ENCODE measurements at regions not wholly inside any gene's neighbourhood (a gene's known extent, or its start where the extent isn't known, plus 50 kb on each side); places are given as distances from the start of the nearest gene placed in this dataset.
"Not testable (repeated sequence)": the region's sequence is repeated elsewhere in the genome, so short reads cannot be mapped to it uniquely, and the experiment has no call there.

GRCh38 chr7:73931502-73931901, 70.5 kb downstream of the TMEM270 start:
- Histone ChIP-seq H3K27ac (no peak overlapping the region), H3K9me3 (peaks cover 0 to 1% of the 10 kb centered on the region in 2 donors), H3K4me1 (no peaks in the 10 kb centered on the region), H3K27me3 (no peaks in the 10 kb centered on the region), H3K36me3 (no peaks in the 10 kb centered on the region), H3K4me3 (no peak overlapping the region)
- no peak for DNase-seq (ENCODE audit: low spot score)
- no peak for TF ChIP-seq CTCF (IDR thresholded peaks at IDR 0.05)

GRCh38 chr7:73932364-73932763, 71.4 kb downstream of the TMEM270 start:
- TF ChIP-seq CTCF (IDR thresholded peaks at IDR 0.05): no peak
- no peak for DNase-seq (ENCODE audit: low spot score)

GRCh38 chr7:73933091-73933490, 72.1 kb downstream of the TMEM270 start:
- no peak for TF ChIP-seq CTCF (IDR thresholded peaks at IDR 0.05)
- Histone ChIP-seq H3K27me3 (no peaks in the 10 kb centered on the region), H3K27ac (no peak overlapping the region), H3K4me3 (no peak overlapping the region), H3K9me3 (no peaks in the 10 kb centered on the region), H3K4me1 (no peaks in the 10 kb centered on the region), H3K36me3 (no peaks in the 10 kb centered on the region)
- DNase-seq (ENCODE audit: low spot score): no peak

More at GRCh38 chr7:73932364-73932763, 71.4 kb downstream of the TMEM270 start:
- H3K4me1 ChIP-seq: no peaks in the 10 kb centered on the region
- H3K9me3 ChIP-seq: no peaks in the 10 kb centered on the region
- H3K36me3 ChIP-seq: no peaks in the 10 kb centered on the region
- H3K27me3 ChIP-seq: no peaks in the 10 kb centered on the region
- H3K4me3 ChIP-seq: no peak overlapping the region
- H3K27ac ChIP-seq: no peak overlapping the region

GRCh38 chr7:73936967-73937366, 76.0 kb downstream of the TMEM270 start:
- Histone ChIP-seq H3K27ac (no peak overlapping the region), H3K4me3 (no peak overlapping the region), H3K27me3 (no peaks in the 10 kb centered on the region), H3K4me1 (no peaks in the 10 kb centered on the region), H3K36me3 (no peaks in the 10 kb centered on the region), H3K9me3 (peaks cover 0 to 22% of the 10 kb centered on the region in 2 donors)
- TF ChIP-seq CTCF (IDR thresholded peaks at IDR 0.05): no peak
- no peak for DNase-seq (ENCODE audit: low spot score)

GRCh38 chr7:73937650-73938049, 76.7 kb downstream of the TMEM270 start:
- not testable (repeated sequence) for DNase-seq (ENCODE audit: low spot score); H3K27ac ChIP-seq; H3K27me3 ChIP-seq; H3K4me3 ChIP-seq; H3K4me1 ChIP-seq; H3K36me3 ChIP-seq
- H3K9me3 ChIP-seq: peaks cover 0 to 22% of the 10 kb centered on the region in 2 donors

- TF ChIP-seq CTCF (IDR thresholded peaks at IDR 0.05): no peak
- DNase-seq (ENCODE audit: low spot score): no peak
- Histone ChIP-seq H3K27ac (no peak overlapping the region), H3K9me3 (peaks cover 0 to 22% of the 10 kb centered on the region in 2 donors), H3K4me1 (no peaks in the 10 kb centered on the region), H3K4me3 (no peak overlapping the region), H3K36me3 (no peaks in the 10 kb centered on the region), H3K27me3 (no peaks in the 10 kb centered on the region)
Measured at GRCh38 chr7:73939528-73939927, 78.6 kb downstream of the TMEM270 start.
